ENCODE measurements at regions not wholly inside any gene's neighbourhood (a gene's known extent, or its start where the extent isn't known, plus 50 kb on each side); places are given as distances from the start of the nearest gene placed in this dataset.

DNA sequence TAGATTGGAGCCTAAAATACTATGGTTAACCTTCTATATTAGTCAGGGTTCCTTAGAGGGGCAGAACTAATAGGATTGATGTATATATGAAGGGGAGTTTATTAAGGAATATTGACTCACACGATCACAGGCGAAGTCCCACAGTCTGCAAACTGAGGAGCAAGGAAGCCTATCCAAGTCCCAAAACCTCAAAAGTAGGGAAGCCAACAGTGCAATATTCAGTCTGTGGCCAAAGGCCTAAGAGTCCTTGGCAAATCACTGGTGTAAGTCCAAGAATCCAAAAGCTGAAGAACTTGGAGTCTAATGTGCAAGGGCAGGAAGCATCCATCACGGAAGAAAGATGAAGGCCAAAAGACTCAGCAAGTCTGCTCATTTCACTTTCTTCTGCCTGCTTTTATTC, 133.5 kb upstream of the ADGRF1 start:
- no peak for TF ChIP-seq POLR2AphosphoS5 (IDR thresholded peaks at IDR 0.05; ENCODE audit: low read depth, low read length)
- TF ChIP-seq TAF1 (IDR thresholded peaks at IDR 0.05; ENCODE audit: borderline replicate concordance, insufficient read depth, low read length), result no peak
- TF ChIP-seq, protein P1, sequence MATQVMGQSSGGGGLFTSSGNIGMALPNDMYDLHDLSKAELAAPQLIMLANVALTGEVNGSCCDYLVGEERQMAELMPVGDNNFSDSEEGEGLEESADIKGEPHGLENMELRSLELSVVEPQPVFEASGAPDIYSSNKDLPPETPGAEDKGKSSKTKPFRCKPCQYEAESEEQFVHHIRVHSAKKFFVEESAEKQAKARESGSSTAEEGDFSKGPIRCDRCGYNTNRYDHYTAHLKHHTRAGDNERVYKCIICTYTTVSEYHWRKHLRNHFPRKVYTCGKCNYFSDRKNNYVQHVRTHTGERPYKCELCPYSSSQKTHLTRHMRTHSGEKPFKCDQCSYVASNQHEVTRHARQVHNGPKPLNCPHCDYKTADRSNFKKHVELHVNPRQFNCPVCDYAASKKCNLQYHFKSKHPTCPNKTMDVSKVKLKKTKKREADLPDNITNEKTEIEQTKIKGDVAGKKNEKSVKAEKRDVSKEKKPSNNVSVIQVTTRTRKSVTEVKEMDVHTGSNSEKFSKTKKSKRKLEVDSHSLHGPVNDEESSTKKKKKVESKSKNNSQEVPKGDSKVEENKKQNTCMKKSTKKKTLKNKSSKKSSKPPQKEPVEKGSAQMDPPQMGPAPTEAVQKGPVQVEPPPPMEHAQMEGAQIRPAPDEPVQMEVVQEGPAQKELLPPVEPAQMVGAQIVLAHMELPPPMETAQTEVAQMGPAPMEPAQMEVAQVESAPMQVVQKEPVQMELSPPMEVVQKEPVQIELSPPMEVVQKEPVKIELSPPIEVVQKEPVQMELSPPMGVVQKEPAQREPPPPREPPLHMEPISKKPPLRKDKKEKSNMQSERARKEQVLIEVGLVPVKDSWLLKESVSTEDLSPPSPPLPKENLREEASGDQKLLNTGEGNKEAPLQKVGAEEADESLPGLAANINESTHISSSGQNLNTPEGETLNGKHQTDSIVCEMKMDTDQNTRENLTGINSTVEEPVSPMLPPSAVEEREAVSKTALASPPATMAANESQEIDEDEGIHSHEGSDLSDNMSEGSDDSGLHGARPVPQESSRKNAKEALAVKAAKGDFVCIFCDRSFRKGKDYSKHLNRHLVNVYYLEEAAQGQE (IDR thresholded peaks at IDR 0.05; ENCODE audit: insufficient read depth in 1 of 2, low read depth in 2 of 2, low read length in 2 of 2), result no peak
- no peak for TF ChIP-seq SIN3A (IDR thresholded peaks at IDR 0.05; ENCODE audit: borderline replicate concordance, insufficient read depth, low read length)
- TF ChIP-seq FOXP2 (optimal IDR thresholded peaks at IDR 0.05; ENCODE audit: borderline replicate concordance, extremely low read depth, extremely low read length, insufficient read depth), result no peak
